Activated gamma-delta T cell treated with anti-CD3 and anti-CD28 coated beads, Interleukin-2, amount 50 U/mL, for 16 hours (primary cell): ENCODE measurements at regions not wholly inside any gene's neighbourhood (a gene's known extent, or its start where the extent isn't known, plus 50 kb on each side); places are given as distances from the start of the nearest gene placed in this dataset.
"Not testable (repeated sequence)": the region's sequence is repeated elsewhere in the genome, so short reads cannot be mapped to it uniquely, and the experiment has no call there.

Experiments
- DNase-seq: peaks from one replicate; pipeline ENCODE4 v3.0.0-alpha.2; 2020; ENCODE audit warnings: low read depth

GRCh38 chr10:44008270-44008916, 359.7 kb upstream of the ZNF32 start:
- no peak for DNase-seq

GRCh38 chr10:44006771-44007170, 358.1 kb upstream of the ZNF32 start:
- DNase-seq, result no peak

GRCh38 chr10:44005788-44006099, 357.1 kb upstream of the ZNF32 start:
- no peak for DNase-seq

GRCh38 chr10:44004913-44005787, 356.5 kb upstream of the ZNF32 start:
- DNase-seq, result no peak

- DNase-seq, result no peak
Observed at GRCh38 chr10:43998021-43998809, 349.5 kb upstream of the ZNF32 start.

DNA sequence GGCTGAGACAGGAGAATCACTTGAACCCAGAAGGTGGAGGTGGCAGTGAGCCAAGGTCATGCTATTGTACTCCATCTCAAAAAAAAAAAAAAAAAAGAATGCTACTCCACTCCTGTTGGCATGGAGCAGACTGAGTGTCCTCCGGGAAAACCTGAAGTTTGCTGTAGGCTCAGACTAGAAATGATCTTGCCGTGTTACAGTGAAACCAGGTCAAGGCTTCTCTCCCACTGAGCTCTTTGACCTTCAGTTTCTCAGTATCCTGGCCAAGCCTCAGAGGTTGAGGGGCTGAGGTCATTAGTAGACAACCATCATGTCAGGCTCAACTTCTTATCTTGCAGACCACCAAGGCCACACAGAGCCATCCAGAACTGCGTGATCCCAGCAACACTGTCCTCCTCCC, 348.6 kb upstream of the ZNF32 start:
- DNase-seq, result no peak

DNA sequence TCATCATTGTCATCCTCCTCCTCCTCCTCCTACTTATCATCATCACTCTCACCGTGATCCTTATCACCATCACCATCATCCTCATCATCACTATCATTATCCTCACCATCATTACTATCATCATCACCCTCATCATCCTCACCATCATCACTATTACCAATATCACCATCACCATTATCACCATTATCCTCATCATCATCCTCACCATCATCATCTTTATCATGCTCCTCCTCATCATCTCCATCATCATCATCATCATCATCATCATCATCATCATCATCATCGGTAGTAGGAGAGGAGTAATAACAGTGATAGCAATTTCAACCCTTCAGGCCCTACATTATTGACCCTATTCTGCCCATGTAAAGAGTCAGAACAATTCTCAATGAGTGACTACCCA, 345.9 kb upstream of the ZNF32 start:
- DNase-seq, result no peak

- DNase-seq, result not testable (repeated sequence)
Observed at GRCh38 chr10:43992816-43993215, 344.1 kb upstream of the ZNF32 start.

GRCh38 chr10:43986374-43986773, 337.7 kb upstream of the ZNF32 start:
- DNase-seq, result no peak

DNA sequence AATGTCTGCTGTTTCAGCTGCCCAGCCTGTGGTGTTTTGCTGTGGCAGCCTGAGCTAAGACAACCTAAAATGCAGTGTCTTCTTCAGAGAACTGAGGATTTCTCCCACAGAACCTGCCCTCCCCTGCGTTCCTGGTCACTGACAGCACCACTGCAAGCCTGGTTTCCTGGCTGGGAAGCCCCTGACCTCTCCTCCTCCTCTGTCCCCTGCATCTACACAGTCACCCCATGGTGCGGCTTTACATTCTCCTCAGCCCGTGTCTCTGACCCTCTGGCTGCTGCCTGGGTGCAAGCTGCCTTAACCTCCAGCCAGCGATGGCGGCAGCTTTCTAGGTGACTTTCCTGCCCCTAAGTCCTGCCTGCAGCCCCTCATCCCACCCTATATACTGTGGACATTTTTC, 337.3 kb upstream of the ZNF32 start:
- DNase-seq, result no peak

GRCh38 chr10:43983856-43984271, 335.2 kb upstream of the ZNF32 start:
- DNase-seq, result no peak

DNA sequence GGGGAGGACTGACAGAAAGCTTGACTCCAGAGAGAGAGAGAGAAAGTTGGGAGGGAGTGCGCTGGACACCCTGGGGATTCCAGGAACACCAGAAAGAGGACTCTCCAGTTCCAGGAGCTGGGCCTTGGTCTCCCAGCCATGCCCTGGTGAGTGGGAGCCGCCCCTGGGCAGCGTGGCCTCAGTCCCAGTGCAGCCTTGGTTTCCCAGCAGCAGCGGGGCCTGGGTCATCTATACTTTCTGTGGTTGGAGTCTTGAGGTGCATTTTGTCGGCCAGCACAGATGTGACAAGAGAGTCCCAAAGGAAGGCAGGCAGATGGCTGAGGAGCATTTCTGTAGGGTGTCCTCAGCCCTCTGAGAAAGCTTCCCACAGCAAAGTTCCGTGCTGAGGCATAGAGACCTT, 334.7 kb upstream of the ZNF32 start:
- DNase-seq, result no peak

- no peak for DNase-seq
Observed at GRCh38 chr10:43982250-43982649, 333.6 kb upstream of the ZNF32 start.

DNA sequence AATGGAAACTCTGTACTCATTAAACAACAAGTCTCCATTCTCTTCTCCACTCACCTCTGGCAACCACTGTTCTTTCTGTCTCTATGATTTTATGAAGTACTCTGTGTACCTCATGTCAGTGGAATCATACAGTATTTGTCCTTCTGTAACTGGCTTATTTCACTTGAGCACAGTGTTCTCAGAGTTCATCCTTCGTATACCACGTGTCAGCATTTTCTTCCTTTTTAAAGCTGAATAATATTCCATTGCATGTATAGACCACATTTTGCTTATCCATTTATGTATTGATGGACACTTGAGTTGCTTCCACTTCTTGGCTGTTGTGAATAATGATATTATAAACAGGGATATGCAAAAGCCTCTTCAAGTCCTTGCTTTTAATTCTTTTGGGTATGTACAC, 333.0 kb upstream of the ZNF32 start:
- no peak for DNase-seq

- DNase-seq, result no peak
Observed at GRCh38 chr10:43981232-43981631, 332.6 kb upstream of the ZNF32 start.

- no peak for DNase-seq
Observed at GRCh38 chr10:43980715-43981114, 332.0 kb upstream of the ZNF32 start.

DNA sequence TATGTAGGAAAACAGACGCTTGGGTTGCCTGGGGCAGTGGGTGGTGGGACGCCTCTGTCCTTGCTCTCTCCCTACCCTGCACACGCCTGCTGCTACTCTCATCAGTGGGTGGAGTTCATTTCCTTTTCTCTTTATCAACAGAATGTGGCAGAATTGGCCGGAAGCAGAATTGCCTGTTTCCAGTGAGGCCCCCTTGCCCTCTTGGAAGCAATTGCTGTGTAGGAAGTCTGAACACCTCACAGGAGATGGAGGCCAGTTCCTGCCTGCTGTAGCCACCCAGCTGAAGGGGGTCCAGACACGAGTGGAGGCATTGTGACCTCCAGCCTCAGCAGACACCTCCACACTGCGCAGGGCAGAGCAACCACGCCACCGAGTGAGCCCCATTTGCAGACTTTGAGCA, 331.6 kb upstream of the ZNF32 start:
- no peak for DNase-seq

DNA sequence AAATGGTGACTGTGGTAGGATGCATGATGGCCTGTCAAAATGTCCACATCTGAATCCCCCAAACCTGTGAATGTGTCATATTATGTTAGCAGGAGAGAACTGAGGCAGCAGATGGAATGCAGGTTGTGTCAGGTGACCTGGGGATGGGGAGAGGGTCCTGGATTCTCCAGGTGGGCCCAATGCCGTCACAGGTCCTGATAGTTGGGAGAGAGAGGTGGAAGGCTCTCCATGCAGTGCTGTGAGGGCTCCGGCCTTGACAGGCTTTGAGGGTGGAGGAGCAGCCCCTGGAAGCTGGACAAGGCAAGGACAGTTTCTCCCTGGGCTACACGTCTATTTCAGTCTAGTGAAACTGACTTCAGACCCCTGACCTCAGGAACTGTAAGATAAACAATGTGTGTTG, 330.9 kb upstream of the ZNF32 start:
- DNase-seq, result no peak

- DNase-seq, result no peak
Observed at GRCh38 chr10:43978936-43979335, 330.3 kb upstream of the ZNF32 start.

- DNase-seq, result no peak
Observed at GRCh38 chr10:43978091-43978490, 329.4 kb upstream of the ZNF32 start.

DNA sequence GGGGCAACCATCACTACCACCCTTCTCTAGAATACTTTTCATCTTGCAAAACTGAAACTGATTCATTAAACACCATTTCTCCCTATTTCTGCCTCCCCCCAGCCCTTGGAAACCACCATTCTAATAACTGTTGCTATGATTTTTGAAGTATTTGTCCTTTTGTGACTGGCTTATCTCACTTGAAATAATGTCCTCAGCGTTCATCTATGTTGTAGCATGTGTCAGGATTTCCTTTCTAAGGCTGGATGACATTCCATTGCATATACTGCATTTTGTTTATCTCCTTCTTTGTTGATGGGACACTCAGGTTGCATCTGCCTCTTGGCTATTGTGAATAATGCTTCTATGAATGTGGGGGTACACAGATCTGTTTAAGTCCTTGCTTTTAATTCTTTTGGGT, 327.6 kb upstream of the ZNF32 start:
- no peak for DNase-seq

DNA sequence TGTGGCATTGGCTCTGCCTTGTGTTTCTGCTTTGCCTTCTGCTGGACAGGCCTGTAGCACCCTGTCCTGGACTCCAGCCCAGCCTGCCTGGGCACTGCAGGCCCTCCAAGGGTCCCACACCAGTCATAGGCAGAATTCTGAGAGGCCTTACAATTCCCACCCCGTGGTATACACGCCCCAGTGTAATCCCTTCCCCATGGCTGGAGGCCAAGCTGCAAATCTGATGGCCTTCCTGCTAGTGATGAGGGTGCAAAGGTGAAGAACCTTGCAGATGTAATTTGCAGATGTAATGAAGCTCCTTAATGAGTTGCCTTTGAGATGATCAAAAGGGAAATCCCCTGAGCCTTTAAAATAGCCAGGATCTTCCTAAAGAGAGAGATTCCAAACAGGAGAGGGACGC, 325.1 kb upstream of the ZNF32 start:
- no peak for DNase-seq
